H1 (cell line): ENCODE measurements at regions not wholly inside any gene's neighbourhood (a gene's known extent, or its start where the extent isn't known, plus 50 kb on each side); places are given as distances from the start of the nearest gene placed in this dataset.

Experiments used
- CTCF ChIA-PET: fragments of 300-600 bp; sonication (Branson Sonifier 250); formaldehyde crosslinking; loops from one replicate; lab custom pipeline; 2021; ENCODE audit not compliant: partially characterized antibody; lab: Charles Lee
- POLR2A ChIA-PET: fragments of 300-600 bp; sonication (Branson Sonifier 250); formaldehyde crosslinking; loops from one replicate; lab custom pipeline; 2021; ENCODE audit warnings: inconsistent platforms; ENCODE audit not compliant: partially characterized antibody; lab: Charles Lee
- DNase-seq, 2 experiments: peaks; one replicate each; pipeline versions ENCODE4 v3.0.0 to v3.0.0-alpha.2; 2010 to 2022; ENCODE audit warnings: low spot score in 2 of 2, low read depth in 1 of 2, mixed read lengths in 1 of 2
- FAIRE-seq: peaks from 2 replicates; lab custom pipeline; 2011; peaks lifted over from hg19 to GRCh38; lab: Jason Lieb, UNC
- H2AFZ ChIP-seq: 2 replicates; pipeline ENCODE4 v1.8.1; 2012; ENCODE audit warnings: low read length, inconsistent platforms
- H2AK5ac ChIP-seq: 2 replicates; pipeline ENCODE4 v1.6.1; 2013; ENCODE audit warnings: low read depth, low read length
- H2BK120ac ChIP-seq: replicated peaks from 2 replicates; pipeline ENCODE3; 2013; ENCODE audit warnings: low read depth, low read length, inconsistent platforms
- H2BK12ac ChIP-seq: 2 replicates; pipeline ENCODE4 v1.6.1; 2013; ENCODE audit warnings: low read depth, low read length
- H2BK15ac ChIP-seq: 2 replicates; pipeline ENCODE4 v1.6.1; 2013; ENCODE audit warnings: low read length
- H2BK20ac ChIP-seq: 2 replicates; pipeline ENCODE4 v1.6.1; 2013; ENCODE audit warnings: low read length
- H2BK5ac ChIP-seq: 2 replicates; pipeline ENCODE4 v1.6.1; 2013; ENCODE audit warnings: low read depth, low read length
- H3K14ac ChIP-seq: 2 replicates; pipeline ENCODE4 v1.6.1; 2013; ENCODE audit warnings: inconsistent platforms; ENCODE audit not compliant: insufficient read length
- H3K18ac ChIP-seq: 2 replicates; pipeline ENCODE4 v1.6.1; 2013; ENCODE audit warnings: low read length; ENCODE audit errors: extremely low read depth
- H3K23ac ChIP-seq: 2 replicates; pipeline ENCODE4 v1.6.1; 2013; ENCODE audit warnings: inconsistent platforms; ENCODE audit not compliant: insufficient read length
- H3K23me2 ChIP-seq: 2 replicates; pipeline ENCODE4 v1.6.1; 2013; ENCODE audit warnings: low read depth, low read length
- H3K27ac ChIP-seq: 2 replicates; pipeline ENCODE4 v1.6.1; 2011; ENCODE audit warnings: low read depth, low read length, inconsistent platforms
- H3K27me3 ChIP-seq, 4 experiments: replicated peaks in 1 of 4; 1 replicate in 1 of 4; 2 replicates in 3 of 4; pipeline versions ENCODE4 v1.6.1 to v1.8.1; 2011 to 2013; ENCODE audit warnings: low read length in 3 of 4, mild to moderate bottlenecking in 3 of 4, inconsistent platforms in 2 of 4, mixed read lengths in 2 of 4, moderate library complexity in 1 of 4; ENCODE audit not compliant: control insufficient read depth in 3 of 4, insufficient read depth in 3 of 4; ENCODE audit errors: extremely low read depth in 1 of 4
- H3K36me3 ChIP-seq, 4 experiments: 2 replicates each; pipeline versions ENCODE4 v1.6.1 to v1.8.1; 2011 to 2013; ENCODE audit warnings: mild to moderate bottlenecking in 4 of 4, low read length in 3 of 4, moderate library complexity in 2 of 4, control low read depth in 1 of 4, inconsistent platforms in 1 of 4; ENCODE audit not compliant: insufficient read depth in 4 of 4, control insufficient read depth in 2 of 4
- H3K4ac ChIP-seq: replicated peaks from 2 replicates; pipeline ENCODE3; 2013; ENCODE audit warnings: low read length, low read depth, mixed read lengths, inconsistent platforms; ENCODE audit not compliant: insufficient read length
- H3K4me1 ChIP-seq, 4 experiments: replicated peaks in 1 of 4; 1 replicate in 1 of 4; 2 replicates in 3 of 4; pipeline versions ENCODE4 v1.6.1 to v1.8.1; 2011 to 2013; ENCODE audit warnings: low read length in 3 of 4, inconsistent platforms in 2 of 4, mixed read lengths in 1 of 4; ENCODE audit not compliant: insufficient read depth in 4 of 4, control insufficient read depth in 3 of 4
- H3K4me2 ChIP-seq, 2 experiments: 2 replicates each; pipeline versions ENCODE4 v1.6.1 to v1.8.1; 2011 to 2013; ENCODE audit warnings: low read depth in 2 of 2, low read length in 2 of 2, control low read depth in 1 of 2, inconsistent platforms in 1 of 2, mild to moderate bottlenecking in 1 of 2; ENCODE audit not compliant: insufficient read depth in 1 of 2
- H3K4me3 ChIP-seq, 4 experiments: fragments of 200-600, 300-600 bp in 1 of 4; sonication (generic), shearing (Covaris generic), sonication (Bioruptor Twin) in 1 of 4; 2 replicates each; pipeline versions ENCODE4 v1.5.1 to v1.8.1; 2011 to 2016; ENCODE audit warnings: low read length in 4 of 4, low read depth in 3 of 4, control low read depth in 2 of 4, inconsistent platforms in 2 of 4, mild to moderate bottlenecking in 2 of 4, mixed read lengths in 1 of 4, moderate library complexity in 1 of 4; ENCODE audit not compliant: insufficient read depth in 2 of 4; ENCODE audit errors: extremely low read depth in 1 of 4
- H3K56ac ChIP-seq: replicated peaks from 2 replicates; pipeline ENCODE3; 2013; ENCODE audit warnings: low read depth, mild to moderate bottlenecking, mixed read lengths, low read length, inconsistent platforms; ENCODE audit not compliant: insufficient read length
- H3K79me1 ChIP-seq: 2 replicates; pipeline ENCODE4 v1.6.1; 2013; ENCODE audit warnings: low read depth, low read length, control low read depth
- H3K79me2 ChIP-seq, 2 experiments: 2 replicates each; pipeline versions ENCODE4 v1.6.1 to v1.8.1; 2012 to 2013; ENCODE audit warnings: low read length in 2 of 2, mild to moderate bottlenecking in 2 of 2, inconsistent platforms in 1 of 2; ENCODE audit not compliant: insufficient read depth in 2 of 2, control insufficient read depth in 1 of 2
- H3K9ac ChIP-seq, 4 experiments: replicated peaks in 1 of 4; 1 replicate in 1 of 4; 2 replicates in 3 of 4; pipeline versions ENCODE4 v1.6.1 to v1.8.1; 2011 to 2013; ENCODE audit warnings: low read depth in 3 of 4, low read length in 3 of 4, control low read depth in 2 of 4, mild to moderate bottlenecking in 2 of 4, moderate library complexity in 2 of 4, inconsistent platforms in 1 of 4; ENCODE audit errors: extremely low read depth in 1 of 4
- H3K9me3 ChIP-seq, 2 experiments: 2 replicates each; pipeline versions ENCODE4 v1.6.1 to v1.8.1; 2012 to 2013; ENCODE audit warnings: mild to moderate bottlenecking in 2 of 2, moderate library complexity in 2 of 2, control low read depth in 1 of 2, inconsistent platforms in 1 of 2, low read depth in 1 of 2, low read length in 1 of 2, mixed read lengths in 1 of 2; ENCODE audit not compliant: insufficient read depth in 2 of 2
- H4K20me1 ChIP-seq, 2 experiments: replicated peaks in 1 of 2; 2 replicates each; pipeline versions ENCODE3 to v1.8.1; 2011 to 2013; ENCODE audit warnings: inconsistent platforms in 2 of 2, low read length in 2 of 2, mild to moderate bottlenecking in 1 of 2; ENCODE audit not compliant: insufficient read depth in 2 of 2, control insufficient read depth in 1 of 2
- H4K5ac ChIP-seq: 2 replicates; pipeline ENCODE4 v1.6.1; 2013; ENCODE audit warnings: low read length, low read depth, mixed read lengths, inconsistent platforms; ENCODE audit not compliant: insufficient read length
- H4K8ac ChIP-seq: 2 replicates; pipeline ENCODE4 v1.8.0; 2013; ENCODE audit warnings: mild to moderate bottlenecking, moderate library complexity, low read length, inconsistent platforms; ENCODE audit not compliant: insufficient read depth; ENCODE audit errors: extremely low read depth
- H4K91ac ChIP-seq: replicated peaks from 2 replicates; pipeline ENCODE3; 2013; ENCODE audit warnings: low read length, mixed read lengths, inconsistent platforms; ENCODE audit not compliant: insufficient read length
- ASH2L ChIP-seq: fragments of 200-600, 300-600 bp; sonication (generic); IDR thresholded peaks from one replicate; pipeline ENCODE4 v1.7.1; 2017; ENCODE audit warnings: low read length
- ATF2 ChIP-seq: IDR thresholded peaks from 2 replicates; pipeline ENCODE4 v1.6.1; 2012; ENCODE audit warnings: low read length, inconsistent platforms
- BRCA1 ChIP-seq: IDR thresholded peaks from 2 replicates; pipeline ENCODE4 v1.6.1; 2012; ENCODE audit warnings: low read depth, low read length, improper control_type of control experiment
- E2F6 ChIP-seq: IDR thresholded peaks from 2 replicates; pipeline ENCODE4 v1.6.1; 2012; ENCODE audit warnings: inconsistent platforms
- GTF2F1 ChIP-seq: IDR thresholded peaks from 2 replicates; pipeline ENCODE4 v1.6.1; 2012; ENCODE audit warnings: low read depth, low read length, improper control_type of control experiment, borderline replicate concordance
- MAFK ChIP-seq: IDR thresholded peaks from 2 replicates; pipeline ENCODE4 v1.6.1; 2012; ENCODE audit warnings: low read depth, mild to moderate bottlenecking, improper control_type of control experiment, low read length
- MAX ChIP-seq: IDR thresholded peaks from 2 replicates; pipeline ENCODE4 v1.6.1; 2012; ENCODE audit warnings: inconsistent platforms
- NRF1 ChIP-seq: IDR thresholded peaks from 2 replicates; pipeline ENCODE4 v1.6.1; 2011; ENCODE audit warnings: mild to moderate bottlenecking, low read depth, low read length, improper control_type of control experiment
- PHF8 ChIP-seq: fragments of 200-600 bp; sonication (generic); conservative IDR thresholded peaks from 2 replicates; pipeline ENCODE4 v1.7.1; 2012; ENCODE audit warnings: low read depth, mild to moderate bottlenecking, inconsistent platforms, low read length, moderate library complexity
- SIRT6 ChIP-seq: IDR thresholded peaks from one replicate; pipeline ENCODE4 v1.7.1; 2012; ENCODE audit warnings: low read length, inconsistent platforms
- SP4 ChIP-seq: IDR thresholded peaks from 2 replicates; pipeline ENCODE4 v1.6.1; 2012; ENCODE audit warnings: low read length, inconsistent platforms
- SUZ12 ChIP-seq: fragments of 200-600 bp; sonication (generic); IDR thresholded peaks from 2 replicates; pipeline ENCODE4 v1.6.1; 2012; ENCODE audit warnings: mild to moderate bottlenecking, inconsistent platforms, low read length, moderate library complexity, mixed read lengths
- TBP ChIP-seq: IDR thresholded peaks from 2 replicates; pipeline ENCODE4 v1.6.1; 2011; ENCODE audit warnings: low read depth, low read length, improper control_type of control experiment
- TEAD4 ChIP-seq: IDR thresholded peaks from 2 replicates; pipeline ENCODE4 v1.6.1; 2012; ENCODE audit warnings: low read depth, low read length, inconsistent platforms, mixed read lengths
- WGBS, 2 experiments: shearing (Covaris generic) in 1 of 2; methylation state at CpG; one replicate each; pipeline versions ENCODE4 v1.1.6 to v1.1.7; 2013 to 2015; ENCODE audit warnings: low lambda C conversion rate in 2 of 2, mixed read lengths in 2 of 2, inconsistent platforms in 1 of 2, low coverage in 1 of 2, missing lambda C conversion rate in 1 of 2; ENCODE audit not compliant: insufficient replicate concordance in 2 of 2, insufficient coverage in 1 of 2, insufficient read length in 1 of 2; ENCODE audit errors: extremely low coverage in 1 of 2, missing lambda C conversion rate in 1 of 2; 5-methylcytosine and 5-hydroxymethylcytosine counted together

GRCh38 chr5:167107684-167108083 lies 1183.8 kb upstream of the WWC1 start:
- H2BK12ac ChIP-seq = no peak overlapping the region
- WGBS, 2 experiments = 93% methylated on average over 4 of the region's 4 CpGs; no CpG with 5 or more reads in 1 of the 2 experiments
- H3K36me3 ChIP-seq = no peaks in the 10 kb centered on the region
- no peaks in the 10 kb centered on the region for H3K27me3 ChIP-seq
- no peaks in the 10 kb centered on the region for H3K9me3 ChIP-seq
- no peak overlapping the region for H3K14ac ChIP-seq
- H3K23me2 ChIP-seq = no peaks in the 10 kb centered on the region
- H4K8ac ChIP-seq = no peak overlapping the region
- H3K27ac ChIP-seq = no peak overlapping the region
- H4K20me1 ChIP-seq = no peaks in the 10 kb centered on the region
- no peak overlapping the region for H2AK5ac ChIP-seq
- DNase-seq (no peak), FAIRE-seq (no peak)
- H2BK120ac ChIP-seq = no peak overlapping the region
- H3K4ac ChIP-seq = no peak overlapping the region
- H2BK15ac ChIP-seq = no peak overlapping the region
- no peak overlapping the region for H4K91ac ChIP-seq
- ChIA-PET CTCF (interaction anchor here (0.5 kb wide), 1 partner anchor 1327 kb away, joined by 4 read pairs; no protein-coding TSS in a partner anchor), POLR2A (no interaction called here)
- no peak overlapping the region for H2BK5ac ChIP-seq
- H3K4me1 ChIP-seq = no peaks in the 10 kb centered on the region
- H3K4me3 ChIP-seq = no peak overlapping the region
- H3K79me2 ChIP-seq = no peaks in the 10 kb centered on the region
- H3K56ac ChIP-seq = no peak overlapping the region
- H3K4me2 ChIP-seq = no peak overlapping the region
- no peak overlapping the region for H3K23ac ChIP-seq
- no peaks in the 10 kb centered on the region for H3K79me1 ChIP-seq
- H2AFZ ChIP-seq = no peak overlapping the region
- H3K18ac ChIP-seq = no peak overlapping the region
- H2BK20ac ChIP-seq = no peak overlapping the region
- H4K5ac ChIP-seq = no peak overlapping the region
- H3K9ac ChIP-seq = no peak overlapping the region
- TF ChIP-seq ATF2 = no peak
- no peak for TF ChIP-seq E2F6
- no peak for TF ChIP-seq SP4
- no peak for TF ChIP-seq TEAD4
- no peak for TF ChIP-seq MAFK
- no peak for TF ChIP-seq BRCA1
- TF ChIP-seq SUZ12 = no peak
- no peak for TF ChIP-seq PHF8
- TF ChIP-seq ASH2L = no peak
- TF ChIP-seq SIRT6 = no peak
- no peak for TF ChIP-seq TBP
- no peak for TF ChIP-seq NRF1
- TF ChIP-seq MAX = no peak
- TF ChIP-seq GTF2F1 = no peak
